ENCODE measurements at regions not wholly inside any gene's neighbourhood (a gene's known extent, or its start where the extent isn't known, plus 50 kb on each side); places are given as distances from the start of the nearest gene placed in this dataset.

DNA sequence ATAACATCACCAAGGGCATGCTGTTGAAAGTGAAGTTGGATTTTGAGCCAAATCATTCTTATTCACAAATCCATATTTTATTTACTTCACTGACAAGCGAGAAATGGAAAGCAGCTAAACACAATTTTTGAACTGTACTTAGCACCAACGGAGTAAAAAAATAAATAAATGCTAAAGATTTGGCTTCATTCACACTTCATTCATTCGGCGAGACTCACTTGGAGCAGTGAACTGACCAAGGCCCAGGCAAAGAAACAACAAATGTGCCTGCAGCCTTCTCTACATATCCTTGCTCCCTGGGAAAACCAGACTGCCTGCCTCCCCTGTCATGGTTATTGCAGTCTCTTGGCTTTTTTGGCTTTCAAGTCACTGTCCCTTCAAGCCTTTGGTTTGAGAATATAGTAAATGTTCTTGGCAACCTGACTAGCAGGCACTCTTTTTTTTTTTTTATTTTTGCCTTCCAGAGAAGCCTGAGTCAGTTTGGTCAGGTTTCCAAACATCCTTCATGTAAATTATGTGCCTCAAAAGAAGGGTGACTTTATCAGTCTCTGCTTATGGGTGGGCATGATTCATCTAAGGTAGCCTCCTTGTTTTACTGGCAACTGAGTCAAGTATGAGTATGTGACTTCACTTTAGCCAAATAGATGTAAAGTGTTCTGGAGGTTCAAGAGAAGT, 177.6 kb upstream of the MEOX2 start:
- TF ChIP-seq, protein P1, sequence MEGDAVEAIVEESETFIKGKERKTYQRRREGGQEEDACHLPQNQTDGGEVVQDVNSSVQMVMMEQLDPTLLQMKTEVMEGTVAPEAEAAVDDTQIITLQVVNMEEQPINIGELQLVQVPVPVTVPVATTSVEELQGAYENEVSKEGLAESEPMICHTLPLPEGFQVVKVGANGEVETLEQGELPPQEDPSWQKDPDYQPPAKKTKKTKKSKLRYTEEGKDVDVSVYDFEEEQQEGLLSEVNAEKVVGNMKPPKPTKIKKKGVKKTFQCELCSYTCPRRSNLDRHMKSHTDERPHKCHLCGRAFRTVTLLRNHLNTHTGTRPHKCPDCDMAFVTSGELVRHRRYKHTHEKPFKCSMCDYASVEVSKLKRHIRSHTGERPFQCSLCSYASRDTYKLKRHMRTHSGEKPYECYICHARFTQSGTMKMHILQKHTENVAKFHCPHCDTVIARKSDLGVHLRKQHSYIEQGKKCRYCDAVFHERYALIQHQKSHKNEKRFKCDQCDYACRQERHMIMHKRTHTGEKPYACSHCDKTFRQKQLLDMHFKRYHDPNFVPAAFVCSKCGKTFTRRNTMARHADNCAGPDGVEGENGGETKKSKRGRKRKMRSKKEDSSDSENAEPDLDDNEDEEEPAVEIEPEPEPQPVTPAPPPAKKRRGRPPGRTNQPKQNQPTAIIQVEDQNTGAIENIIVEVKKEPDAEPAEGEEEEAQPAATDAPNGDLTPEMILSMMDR (IDR thresholded peaks at IDR 0.05 in 4 of 5, conservative IDR thresholded peaks at IDR 0.05 in 1 of 5), result no peak
- TF ChIP-seq POLR2A (IDR thresholded peaks at IDR 0.05), result no peak
